ENCODE measurements at regions not wholly inside any gene's neighbourhood (a gene's known extent, or its start where the extent isn't known, plus 50 kb on each side); places are given as distances from the start of the nearest gene placed in this dataset.

DNA sequence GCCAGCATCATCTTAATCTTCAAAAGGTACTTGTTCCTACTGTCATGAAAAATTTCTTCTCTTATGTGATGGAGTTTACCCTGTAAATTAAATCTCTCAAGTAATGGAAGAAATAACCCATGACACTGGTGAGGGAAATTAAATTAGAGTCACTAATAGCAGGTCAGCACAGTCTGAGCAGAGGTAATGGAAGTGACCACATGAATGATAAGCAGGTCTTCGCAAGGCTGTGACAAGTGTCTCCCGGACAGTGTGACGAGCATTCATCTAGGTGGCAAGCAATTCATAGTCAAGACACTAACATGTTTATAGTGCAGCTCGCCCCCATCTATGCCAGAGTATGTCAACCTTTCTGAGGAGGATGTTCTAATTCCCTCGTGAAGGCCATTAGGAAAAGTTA, 249.2 kb downstream of the FRK start:
- TF ChIP-seq POLR2AphosphoS5 (IDR thresholded peaks at IDR 0.05; ENCODE audit: low read depth, low read length) (no peak), POLR2A (IDR thresholded peaks at IDR 0.05; ENCODE audit: control extremely low read depth in 1 of 2, low read depth in 2 of 2, low read length in 2 of 2) (no peak), EZH2 (IDR thresholded peaks at IDR 0.05; ENCODE audit: low read depth, low read length, severe bottlenecking) (no peak), NRF1 (IDR thresholded peaks at IDR 0.05; ENCODE audit: low read depth, low read length) (no peak)
- TF ChIP-seq, protein P1, sequence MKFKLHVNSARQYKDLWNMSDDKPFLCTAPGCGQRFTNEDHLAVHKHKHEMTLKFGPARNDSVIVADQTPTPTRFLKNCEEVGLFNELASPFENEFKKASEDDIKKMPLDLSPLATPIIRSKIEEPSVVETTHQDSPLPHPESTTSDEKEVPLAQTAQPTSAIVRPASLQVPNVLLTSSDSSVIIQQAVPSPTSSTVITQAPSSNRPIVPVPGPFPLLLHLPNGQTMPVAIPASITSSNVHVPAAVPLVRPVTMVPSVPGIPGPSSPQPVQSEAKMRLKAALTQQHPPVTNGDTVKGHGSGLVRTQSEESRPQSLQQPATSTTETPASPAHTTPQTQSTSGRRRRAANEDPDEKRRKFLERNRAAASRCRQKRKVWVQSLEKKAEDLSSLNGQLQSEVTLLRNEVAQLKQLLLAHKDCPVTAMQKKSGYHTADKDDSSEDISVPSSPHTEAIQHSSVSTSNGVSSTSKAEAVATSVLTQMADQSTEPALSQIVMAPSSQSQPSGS (IDR thresholded peaks at IDR 0.05; ENCODE audit: low read length), result no peak
